ENCODE measurements at regions not wholly inside any gene's neighbourhood (a gene's known extent, or its start where the extent isn't known, plus 50 kb on each side); places are given as distances from the start of the nearest gene placed in this dataset.
"Not testable (repeated sequence)": the region's sequence is repeated elsewhere in the genome, so short reads cannot be mapped to it uniquely, and the experiment has no call there.

GRCh38 chr4:32661229-32661628 lies 1941.1 kb downstream of the PCDH7 start:
- no peak for DNase-seq

GRCh38 chr4:32662803-32663202 lies 1942.6 kb downstream of the PCDH7 start:
- DNase-seq, result no peak

- no peak for DNase-seq
Observed at GRCh38 chr4:32672359-32672758, 1952.2 kb downstream of the PCDH7 start.

GRCh38 chr4:32680946-32681345 lies 1960.8 kb downstream of the PCDH7 start:
- no peak for DNase-seq

GRCh38 chr4:32684160-32684559 lies 1964.0 kb downstream of the PCDH7 start:
- DNase-seq, result no peak

- no peak for DNase-seq
Observed at GRCh38 chr4:32686123-32686522, 1966.0 kb downstream of the PCDH7 start.

- no peak for DNase-seq
Observed at GRCh38 chr4:32689518-32689917, 1969.3 kb downstream of the PCDH7 start.

- no peak for DNase-seq
Observed at GRCh38 chr4:32697281-32697814, 1977.2 kb downstream of the PCDH7 start.

- DNase-seq, result no peak
Observed at GRCh38 chr4:32700838-32701237, 1980.7 kb downstream of the PCDH7 start.

GRCh38 chr4:32706893-32707292 lies 1986.7 kb downstream of the PCDH7 start:
- no peak for DNase-seq

GRCh38 chr4:32716090-32716620 lies 1996.0 kb downstream of the PCDH7 start:
- not testable (repeated sequence) for DNase-seq

- DNase-seq, result no peak
Observed at GRCh38 chr4:32735856-32736590, 2015.9 kb downstream of the PCDH7 start.

- no peak for DNase-seq
Observed at GRCh38 chr4:32744211-32744610, 2024.0 kb downstream of the PCDH7 start.

- no peak for DNase-seq
Observed at GRCh38 chr4:32745351-32745750, 2025.2 kb downstream of the PCDH7 start.

GRCh38 chr4:32748061-32748460 lies 2027.9 kb downstream of the PCDH7 start:
- no peak for DNase-seq

GRCh38 chr4:32748498-32748897 lies 2028.3 kb downstream of the PCDH7 start:
- no peak for DNase-seq

GRCh38 chr4:32752962-32753361 lies 2032.8 kb downstream of the PCDH7 start:
- no peak for DNase-seq

- no peak for DNase-seq
Observed at GRCh38 chr4:32768664-32769389, 2048.7 kb downstream of the PCDH7 start.

GRCh38 chr4:32771491-32771890 lies 2051.3 kb downstream of the PCDH7 start:
- no peak for DNase-seq

- no peak for DNase-seq
Observed at GRCh38 chr4:32775049-32775448, 2054.9 kb downstream of the PCDH7 start.

GRCh38 chr4:32776435-32777203 lies 2056.4 kb downstream of the PCDH7 start:
- no peak for DNase-seq

GRCh38 chr4:32778025-32778424 lies 2057.9 kb downstream of the PCDH7 start:
- no peak for DNase-seq

GRCh38 chr4:32778938-32779337 lies 2058.8 kb downstream of the PCDH7 start:
- DNase-seq, result no peak

Data from stimulated activated CD4-positive, alpha-beta T cell treated with anti-CD3 and anti-CD28 coated beads, Interleukin-4, amount 100 ng/mL, for 4 hours (primary cell).